ENCODE measurements at regions not wholly inside any gene's neighbourhood (a gene's known extent, or its start where the extent isn't known, plus 50 kb on each side); places are given as distances from the start of the nearest gene placed in this dataset.

GRCh38 chr11:92286709-92287108, 62.1 kb downstream of the FAT3 start:
- Histone ChIP-seq H3K4me3 (ENCODE audit: low read depth in 2 of 2, low read length in 1 of 2) (no peak overlapping the region), H3K9me2 (no peaks in the 10 kb centered on the region), H3K27ac (ENCODE audit: low read depth in 2 of 2, low read length in 1 of 2) (no peak overlapping the region), H3F3A (replicated peaks; ENCODE audit: insufficient read depth) (no peaks in the 10 kb centered on the region), H4K20me1 (ENCODE audit: insufficient read depth) (no peaks in the 10 kb centered on the region), H2AFZ (ENCODE audit: low read depth) (no peak overlapping the region), H3K9me3 (no peaks in the 10 kb centered on the region), H3K79me2 (ENCODE audit: insufficient read depth) (no peaks in the 10 kb centered on the region), H3K27me3 (ENCODE audit: insufficient read depth) (no peaks in the 10 kb centered on the region), H3K4me1 (ENCODE audit: control insufficient read depth in 1 of 2, insufficient read depth in 2 of 2, low read depth in 1 of 2, low read length in 1 of 2) (no peaks in the 10 kb centered on the region), H3K4me2 (no peak overlapping the region), H3K9ac (no peak overlapping the region), H3K36me3 (replicated peaks in 1 of 2; ENCODE audit: control insufficient read depth in 1 of 2, insufficient read depth in 2 of 2, low read length in 1 of 2) (no peaks in the 10 kb centered on the region)
- 95% methylated on average over 2 of the region's 2 CpGs for WGBS (ENCODE audit: low lambda C conversion rate)
- TF ChIP-seq, protein P1, sequence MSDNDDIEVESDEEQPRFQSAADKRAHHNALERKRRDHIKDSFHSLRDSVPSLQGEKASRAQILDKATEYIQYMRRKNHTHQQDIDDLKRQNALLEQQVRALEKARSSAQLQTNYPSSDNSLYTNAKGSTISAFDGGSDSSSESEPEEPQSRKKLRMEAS (IDR thresholded peaks at IDR 0.05; ENCODE audit: low read depth) = no peak
- no peak for TF ChIP-seq GABPA (IDR thresholded peaks at IDR 0.05; ENCODE audit: low read depth)
- TF ChIP-seq TAF1 (IDR thresholded peaks at IDR 0.05; ENCODE audit: borderline replicate concordance, low read depth, low read length) = no peak
- CTCF ChIA-PET = interaction anchor here (0.7 to 1.6 kb wide), 5 partner anchors 9 to 70 kb away, joined by 3 to 4 read pairs (median 3); no protein-coding TSS in a partner anchor
- POLR2A ChIA-PET = no interaction called here
- DNase-seq = no peak

DNA sequence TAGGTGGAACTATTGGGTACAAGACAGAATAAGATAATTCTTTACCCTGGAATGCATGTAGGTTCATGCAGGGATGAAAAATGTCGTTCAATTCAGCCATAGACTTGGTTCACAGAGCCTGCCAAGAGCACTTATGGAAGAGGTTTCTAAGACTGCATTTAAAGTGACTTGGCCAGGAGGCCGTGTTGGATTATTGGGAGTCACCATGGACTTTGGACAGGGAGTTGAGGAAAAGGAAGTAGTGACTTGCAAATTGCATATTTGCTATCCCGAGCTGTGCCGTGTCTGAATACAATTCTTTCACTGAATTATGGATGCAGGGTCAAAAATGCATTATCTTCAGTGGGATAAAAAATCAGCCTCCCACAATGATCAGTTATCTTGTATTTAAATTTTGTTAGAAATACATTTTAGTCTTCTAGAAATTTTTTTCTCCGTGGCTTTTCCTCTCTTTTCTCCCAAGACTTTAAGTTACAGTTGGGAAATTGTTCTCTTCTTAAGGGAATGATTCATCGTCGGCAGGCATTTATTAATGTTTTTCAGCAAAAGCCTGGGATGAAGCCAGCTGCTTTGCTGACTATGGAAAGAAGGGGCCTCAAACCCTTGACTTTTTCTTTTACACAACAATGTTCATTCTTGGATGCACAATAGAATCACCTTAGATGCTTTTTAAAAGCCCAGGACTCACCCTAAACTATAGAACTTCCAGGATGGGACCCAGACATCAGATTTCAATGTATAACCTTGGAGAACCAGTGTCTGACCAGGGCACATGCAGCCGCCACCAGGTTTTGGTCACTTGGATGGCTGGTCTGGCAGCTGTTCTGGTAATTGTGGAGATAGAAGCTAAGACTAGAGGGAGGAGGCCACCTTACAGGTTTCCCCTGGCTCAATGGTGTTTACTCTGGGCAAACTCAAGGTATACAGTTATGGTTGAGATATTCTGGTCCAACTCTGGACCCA, 70.8 kb downstream of the FAT3 start:
- H3K79me2 ChIP-seq (ENCODE audit: insufficient read depth) = peaks cover 3% of the 10 kb centered on the region
- H3K4me2 ChIP-seq = peak overlapping the region; percentile 8; the same call in 1 of the 2 replicates
- no peaks in the 10 kb centered on the region for H4K20me1 ChIP-seq (ENCODE audit: insufficient read depth)
- H3F3A ChIP-seq (replicated peaks; ENCODE audit: insufficient read depth) = peaks cover 16% of the 10 kb centered on the region
- H3K27ac ChIP-seq (ENCODE audit: low read depth in 2 of 2, low read length in 1 of 2) = peak overlapping the region; percentile 11 to 64; a peak in 3 of 4 replicates
- no peak overlapping the region for H2AFZ ChIP-seq (ENCODE audit: low read depth)
- no peaks in the 10 kb centered on the region for H3K36me3 ChIP-seq (replicated peaks in 1 of 2; ENCODE audit: control insufficient read depth in 1 of 2, insufficient read depth in 2 of 2, low read length in 1 of 2)
- TF ChIP-seq FOSL2 (IDR thresholded peaks at IDR 0.05; ENCODE audit: borderline replicate concordance, low read depth) (peak; percentile 15; the same call in 1 of the 2 replicates), JUND (IDR thresholded peaks at IDR 0.05) (0 out of 2 replicates have a peak, but pooled peaks have one; percentile 12), MEF2A (IDR thresholded peaks at IDR 0.05; ENCODE audit: borderline replicate concordance, low read depth) (no peak)
- TF ChIP-seq, protein P2, sequence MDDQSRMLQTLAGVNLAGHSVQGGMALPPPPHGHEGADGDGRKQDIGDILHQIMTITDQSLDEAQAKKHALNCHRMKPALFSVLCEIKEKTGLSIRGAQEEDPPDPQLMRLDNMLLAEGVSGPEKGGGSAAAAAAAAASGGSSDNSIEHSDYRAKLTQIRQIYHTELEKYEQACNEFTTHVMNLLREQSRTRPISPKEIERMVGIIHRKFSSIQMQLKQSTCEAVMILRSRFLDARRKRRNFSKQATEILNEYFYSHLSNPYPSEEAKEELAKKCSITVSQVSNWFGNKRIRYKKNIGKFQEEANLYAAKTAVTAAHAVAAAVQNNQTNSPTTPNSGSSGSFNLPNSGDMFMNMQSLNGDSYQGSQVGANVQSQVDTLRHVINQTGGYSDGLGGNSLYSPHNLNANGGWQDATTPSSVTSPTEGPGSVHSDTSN (IDR thresholded peaks at IDR 0.05) = peak; percentile 53
- H3K9me2 ChIP-seq = no peaks in the 10 kb centered on the region
- WGBS (ENCODE audit: low lambda C conversion rate) = 63% methylated on average over 8 of the region's 8 CpGs
- DNase-seq = no peak
- H3K9me3 ChIP-seq = no peaks in the 10 kb centered on the region
- H3K27me3 ChIP-seq (ENCODE audit: insufficient read depth) = no peaks in the 10 kb centered on the region
- CTCF ChIA-PET = no interaction called here
- no peak overlapping the region for H3K4me3 ChIP-seq (ENCODE audit: low read depth in 2 of 2, low read length in 1 of 2)
- no peak overlapping the region for H3K9ac ChIP-seq
- H3K4me1 ChIP-seq (ENCODE audit: control insufficient read depth in 1 of 2, insufficient read depth in 2 of 2, low read depth in 1 of 2, low read length in 1 of 2) = peaks cover 0 to 10% of the 10 kb centered on the region in 2 experiments; a peak in 2 of 4 replicates
- POLR2A ChIA-PET = no interaction called here

DNA sequence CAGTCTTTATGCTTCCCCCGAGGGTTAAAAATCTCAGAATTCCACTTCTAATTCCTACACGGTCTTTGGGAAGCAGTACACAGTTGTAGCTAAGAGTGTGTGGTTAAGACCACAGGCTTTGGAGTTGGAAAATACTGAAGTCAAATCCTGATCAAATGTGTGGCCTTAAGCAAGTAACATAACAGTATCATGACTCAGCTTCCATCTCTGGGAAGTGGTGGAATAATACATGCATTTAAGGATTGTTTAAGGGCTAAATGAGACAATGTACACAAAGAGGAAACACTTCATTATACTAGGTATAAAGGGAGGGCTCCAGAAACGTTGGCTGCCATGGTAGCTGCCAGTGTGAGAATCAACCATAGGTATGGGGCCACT, 71.5 kb downstream of the FAT3 start:
- 40% methylated on average over 3 of the region's 3 CpGs for WGBS (ENCODE audit: low lambda C conversion rate)
- DNase-seq = no peak
- Histone ChIP-seq H3K79me2 (ENCODE audit: insufficient read depth) (peaks cover 6% of the 10 kb centered on the region), H3F3A (replicated peaks; ENCODE audit: insufficient read depth) (peaks cover 16% of the 10 kb centered on the region), H3K4me3 (ENCODE audit: low read depth in 2 of 2, low read length in 1 of 2) (no peak overlapping the region), H3K9me3 (no peaks in the 10 kb centered on the region), H3K27ac (ENCODE audit: low read depth in 2 of 2, low read length in 1 of 2) (peak overlapping the region in 1 of 2 experiments; percentile 64; a peak in 2 of 4 replicates), H3K9me2 (no peaks in the 10 kb centered on the region), H2AFZ (ENCODE audit: low read depth) (no peak overlapping the region), H3K36me3 (replicated peaks in 1 of 2; ENCODE audit: control insufficient read depth in 1 of 2, insufficient read depth in 2 of 2, low read length in 1 of 2) (no peaks in the 10 kb centered on the region), H3K27me3 (ENCODE audit: insufficient read depth) (no peaks in the 10 kb centered on the region), H3K9ac (no peak overlapping the region), H3K4me2 (peak overlapping the region; percentile 8; the same call in 1 of the 2 replicates), H3K4me1 (ENCODE audit: control insufficient read depth in 1 of 2, insufficient read depth in 2 of 2, low read depth in 1 of 2, low read length in 1 of 2) (peaks cover 0 to 10% of the 10 kb centered on the region in 2 experiments; a peak in 2 of 4 replicates), H4K20me1 (ENCODE audit: insufficient read depth) (no peaks in the 10 kb centered on the region)
- ChIA-PET POLR2A (no interaction called here), CTCF (no interaction called here)
- TF ChIP-seq FOXM1 (IDR thresholded peaks at IDR 0.05; ENCODE audit: low read depth) (no peak), FOSL2 (IDR thresholded peaks at IDR 0.05; ENCODE audit: borderline replicate concordance, low read depth) (no peak), JUND (IDR thresholded peaks at IDR 0.05) (no peak), EP300 (IDR thresholded peaks at IDR 0.05; ENCODE audit: borderline replicate concordance in 1 of 2, low read depth in 1 of 2, low read length in 1 of 2) (no peak), YY1 (IDR thresholded peaks at IDR 0.05; ENCODE audit: low read depth) (no peak), GABPA (IDR thresholded peaks at IDR 0.05; ENCODE audit: low read depth) (no peak), FOXJ3 (CRISPR knock-in tag; IDR thresholded peaks at IDR 0.05) (no peak)

Data from SK-N-SH (cell line).